ENCODE measurements at regions not wholly inside any gene's neighbourhood (a gene's known extent, or its start where the extent isn't known, plus 50 kb on each side); places are given as distances from the start of the nearest gene placed in this dataset.

DNA sequence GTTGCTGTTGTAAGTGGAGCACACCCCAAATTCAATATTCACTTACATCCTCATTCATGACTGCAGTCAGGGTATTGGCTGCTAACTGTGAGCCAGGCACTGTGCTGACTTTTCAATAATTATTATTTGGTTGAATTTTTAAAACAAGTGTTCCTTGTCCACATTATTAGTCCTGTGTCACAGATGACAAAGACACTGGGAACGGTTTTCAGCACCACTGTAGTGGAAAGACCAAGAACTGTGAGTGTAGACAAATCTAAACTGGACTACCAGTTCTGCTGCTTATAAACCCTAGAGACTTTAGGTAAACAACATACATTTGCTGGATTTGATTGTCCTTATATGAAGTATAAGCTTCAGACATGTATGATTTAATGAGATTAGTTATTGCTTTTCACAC, 197.7 kb upstream of the ROBO2 start:
- POLR2A ChIA-PET = interaction anchor here (0.5 kb wide), 1 partner anchor 766 kb away, joined by 4 read pairs; no protein-coding TSS in a partner anchor
- CTCF ChIA-PET (ENCODE audit: unreplicated experiment) = no interaction called here
- no TSS peak for BruUV-seq (replicated peaks)
- Histone ChIP-seq H3K4me2 (ENCODE audit: low read length) (no peak overlapping the region), H4K20me1 (ENCODE audit: insufficient read depth, low read length) (no peaks in the 10 kb centered on the region), H3K9me3 (ENCODE audit: low read length) (no peaks in the 10 kb centered on the region), H3K4me1 (ENCODE audit: insufficient read depth, low read length, poor library complexity, severe bottlenecking) (no peaks in the 10 kb centered on the region), H3K9me2 (ENCODE audit: insufficient read depth, low read length) (no peaks in the 10 kb centered on the region), H3K36me3 (ENCODE audit: insufficient read depth, low read length) (no peaks in the 10 kb centered on the region), H3K4me3 (ENCODE audit: low read depth, low read length, poor library complexity, severe bottlenecking) (no peak overlapping the region), H3K27ac (ENCODE audit: low read depth, low read length, poor library complexity, severe bottlenecking) (no peak overlapping the region), H2AFZ (ENCODE audit: low read length) (no peak overlapping the region), H3K79me2 (ENCODE audit: insufficient read depth, low read depth, low read length) (no peaks in the 10 kb centered on the region)
- intact Hi-C loops (cut with micrococcal nuclease; ENCODE audit: unreplicated experiment) = no loop called here
- DNase-seq (ENCODE audit: low spot score) = no peak
- TF ChIP-seq, protein P1, sequence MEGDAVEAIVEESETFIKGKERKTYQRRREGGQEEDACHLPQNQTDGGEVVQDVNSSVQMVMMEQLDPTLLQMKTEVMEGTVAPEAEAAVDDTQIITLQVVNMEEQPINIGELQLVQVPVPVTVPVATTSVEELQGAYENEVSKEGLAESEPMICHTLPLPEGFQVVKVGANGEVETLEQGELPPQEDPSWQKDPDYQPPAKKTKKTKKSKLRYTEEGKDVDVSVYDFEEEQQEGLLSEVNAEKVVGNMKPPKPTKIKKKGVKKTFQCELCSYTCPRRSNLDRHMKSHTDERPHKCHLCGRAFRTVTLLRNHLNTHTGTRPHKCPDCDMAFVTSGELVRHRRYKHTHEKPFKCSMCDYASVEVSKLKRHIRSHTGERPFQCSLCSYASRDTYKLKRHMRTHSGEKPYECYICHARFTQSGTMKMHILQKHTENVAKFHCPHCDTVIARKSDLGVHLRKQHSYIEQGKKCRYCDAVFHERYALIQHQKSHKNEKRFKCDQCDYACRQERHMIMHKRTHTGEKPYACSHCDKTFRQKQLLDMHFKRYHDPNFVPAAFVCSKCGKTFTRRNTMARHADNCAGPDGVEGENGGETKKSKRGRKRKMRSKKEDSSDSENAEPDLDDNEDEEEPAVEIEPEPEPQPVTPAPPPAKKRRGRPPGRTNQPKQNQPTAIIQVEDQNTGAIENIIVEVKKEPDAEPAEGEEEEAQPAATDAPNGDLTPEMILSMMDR (conservative IDR thresholded peaks at IDR 0.05; ENCODE audit: low read length) = no peak
- TF ChIP-seq EZH2phosphoT487 (IDR thresholded peaks at IDR 0.05; ENCODE audit: borderline replicate concordance, low read depth, low read length) = no peak

DNA sequence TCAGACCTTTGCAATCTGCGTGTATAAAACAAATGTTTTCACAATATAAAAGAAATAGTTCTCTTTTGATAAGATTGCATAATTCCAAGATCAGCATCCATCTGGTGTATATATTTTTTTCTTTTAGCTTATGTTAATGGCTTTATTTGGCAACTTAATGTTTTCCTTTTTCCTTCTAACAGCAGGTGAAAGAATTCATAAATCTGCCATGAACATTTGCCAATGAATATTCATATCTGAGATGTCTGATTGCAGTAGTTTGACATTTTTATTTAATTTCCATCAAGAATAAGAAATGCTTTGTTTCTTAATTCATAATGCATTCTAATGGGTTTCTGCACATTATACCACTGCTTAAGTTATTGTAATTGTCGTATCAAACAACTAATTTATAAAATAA, 184.4 kb upstream of the ROBO2 start:
- no peak for TF ChIP-seq EZH2phosphoT487 (IDR thresholded peaks at IDR 0.05; ENCODE audit: borderline replicate concordance, low read depth, low read length)
- TF ChIP-seq, protein P1 (conservative IDR thresholded peaks at IDR 0.05; ENCODE audit: low read length) = no peak
- Histone ChIP-seq H3K4me1 (ENCODE audit: insufficient read depth, low read length, poor library complexity, severe bottlenecking) (no peaks in the 10 kb centered on the region), H3K36me3 (ENCODE audit: insufficient read depth, low read length) (no peaks in the 10 kb centered on the region), H3K9me2 (ENCODE audit: insufficient read depth, low read length) (no peaks in the 10 kb centered on the region), H3K79me2 (ENCODE audit: insufficient read depth, low read depth, low read length) (no peaks in the 10 kb centered on the region), H2AFZ (ENCODE audit: low read length) (no peak overlapping the region), H4K20me1 (ENCODE audit: insufficient read depth, low read length) (no peaks in the 10 kb centered on the region), H3K4me2 (ENCODE audit: low read length) (no peak overlapping the region), H3K4me3 (ENCODE audit: low read depth, low read length, poor library complexity, severe bottlenecking) (no peak overlapping the region), H3K27ac (ENCODE audit: low read depth, low read length, poor library complexity, severe bottlenecking) (no peak overlapping the region), H3K9me3 (ENCODE audit: low read length) (no peaks in the 10 kb centered on the region)
- no TSS peak for BruUV-seq (replicated peaks)
- ChIA-PET CTCF (ENCODE audit: unreplicated experiment) (no interaction called here), POLR2A (no interaction called here)
- DNase-seq (ENCODE audit: low spot score) = no peak
- intact Hi-C loops (cut with micrococcal nuclease; ENCODE audit: unreplicated experiment) = no loop called here

DNA sequence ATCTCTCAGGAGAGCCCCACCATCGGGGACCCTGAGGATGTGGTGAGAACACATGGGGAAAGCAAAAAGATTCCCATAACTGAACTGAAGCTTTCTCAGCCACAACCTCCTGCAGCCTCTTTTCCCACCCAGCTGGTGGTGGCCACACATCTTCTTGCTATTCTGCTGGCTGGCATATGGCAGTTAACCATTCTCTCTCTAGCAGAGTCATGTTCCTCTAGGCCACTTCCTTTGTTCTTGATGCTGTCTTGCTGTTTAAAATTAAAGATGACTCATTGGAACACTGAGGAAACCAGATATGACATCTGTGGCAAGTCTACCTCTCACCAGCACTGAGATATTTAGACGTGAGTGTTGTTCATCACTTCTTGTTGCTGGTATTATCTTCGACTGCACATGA, 180.3 kb upstream of the ROBO2 start:
- Histone ChIP-seq H3K79me2 (ENCODE audit: insufficient read depth, low read depth, low read length) (no peaks in the 10 kb centered on the region), H3K9me2 (ENCODE audit: insufficient read depth, low read length) (no peaks in the 10 kb centered on the region), H3K27ac (ENCODE audit: low read depth, low read length, poor library complexity, severe bottlenecking) (no peak overlapping the region), H3K9me3 (ENCODE audit: low read length) (no peaks in the 10 kb centered on the region), H3K4me3 (ENCODE audit: low read depth, low read length, poor library complexity, severe bottlenecking) (no peak overlapping the region), H3K4me1 (ENCODE audit: insufficient read depth, low read length, poor library complexity, severe bottlenecking) (no peaks in the 10 kb centered on the region), H2AFZ (ENCODE audit: low read length) (no peak overlapping the region), H4K20me1 (ENCODE audit: insufficient read depth, low read length) (no peaks in the 10 kb centered on the region), H3K36me3 (ENCODE audit: insufficient read depth, low read length) (no peaks in the 10 kb centered on the region), H3K4me2 (ENCODE audit: low read length) (no peak overlapping the region)
- no peak for DNase-seq (ENCODE audit: low spot score)
- intact Hi-C loops (cut with micrococcal nuclease; ENCODE audit: unreplicated experiment) = no loop called here
- TF ChIP-seq, protein P1 (conservative IDR thresholded peaks at IDR 0.05; ENCODE audit: low read length) = no peak
- no peak for TF ChIP-seq EZH2phosphoT487 (IDR thresholded peaks at IDR 0.05; ENCODE audit: borderline replicate concordance, low read depth, low read length)
- ChIA-PET POLR2A (interaction anchor here (1.2 kb wide), 1 partner anchor 8 kb away, joined by 3 read pairs; no protein-coding TSS in a partner anchor), CTCF (ENCODE audit: unreplicated experiment) (no interaction called here)
- no TSS peak for BruUV-seq (replicated peaks)
